ENCODE measurements at regions not wholly inside any gene's neighbourhood (a gene's known extent, or its start where the extent isn't known, plus 50 kb on each side); places are given as distances from the start of the nearest gene placed in this dataset.

- in situ Hi-C loops (cut with MboI; ENCODE audit: low sequenced_read_pairs), result no loop called here
Observed at GRCh38 chr22:48142388-48142787, 1379.9 kb downstream of the TBC1D22A start.

GRCh38 chr22:48141301-48141700 is 1378.9 kb downstream of the TBC1D22A start:
- in situ Hi-C loops (cut with MboI; ENCODE audit: low sequenced_read_pairs), result no loop called here

DNA sequence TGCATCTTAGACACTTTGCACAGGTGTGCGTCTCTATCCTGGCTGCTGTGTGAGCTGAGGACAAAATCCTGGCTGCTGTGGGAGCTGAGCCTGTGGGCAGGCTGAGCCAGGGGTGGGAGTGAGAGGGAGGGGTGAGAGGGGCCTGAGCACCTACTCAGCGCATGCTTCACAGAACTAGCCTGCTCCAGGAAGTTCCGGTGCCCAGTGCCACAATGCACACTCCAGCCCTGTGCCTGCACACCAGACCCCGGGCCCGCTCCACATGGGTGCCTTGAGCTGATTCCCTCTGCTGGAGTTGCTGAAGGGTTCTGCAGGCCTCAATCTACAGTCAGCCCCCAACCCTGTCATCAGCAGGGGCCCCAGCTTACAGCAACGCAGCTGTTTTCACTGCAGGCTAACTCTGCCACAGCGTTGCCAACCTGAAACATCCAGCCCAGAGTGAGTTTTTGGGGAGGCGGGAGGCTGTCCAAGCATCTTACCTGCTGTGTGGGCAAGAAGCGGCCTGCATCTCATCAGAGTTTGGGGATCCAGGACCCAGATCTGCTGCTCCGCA is 1377.9 kb downstream of the TBC1D22A start:
- in situ Hi-C loops (cut with MboI; ENCODE audit: low sequenced_read_pairs), result no loop called here

- in situ Hi-C loops (cut with MboI; ENCODE audit: low sequenced_read_pairs), result no loop called here
Observed at GRCh38 chr22:48139776-48140175, 1377.3 kb downstream of the TBC1D22A start.

DNA sequence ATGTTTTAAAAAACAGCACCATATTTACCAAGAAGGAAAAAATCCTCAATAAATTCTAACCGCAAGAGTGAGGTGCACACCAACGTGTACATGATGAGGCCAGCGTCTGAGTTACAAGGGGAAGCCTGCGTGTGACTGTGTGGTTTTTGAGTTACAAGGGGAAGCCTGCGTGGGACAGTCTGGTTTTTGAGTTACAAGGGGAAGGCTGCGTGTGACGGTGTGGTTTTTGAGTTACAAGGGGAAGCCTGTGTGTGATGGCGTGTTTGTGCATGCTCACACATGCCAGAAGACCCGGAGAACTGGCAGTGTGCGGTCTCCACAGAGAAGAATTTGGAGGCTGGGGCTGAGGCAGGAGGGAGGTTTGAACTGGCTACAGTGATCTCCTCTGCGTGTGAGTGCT is 1376.4 kb downstream of the TBC1D22A start:
- in situ Hi-C loops (cut with MboI; ENCODE audit: low sequenced_read_pairs), result no loop called here

- in situ Hi-C loops (cut with MboI; ENCODE audit: low sequenced_read_pairs), result no loop called here
Observed at GRCh38 chr22:48138427-48138826, 1376.0 kb downstream of the TBC1D22A start.

DNA sequence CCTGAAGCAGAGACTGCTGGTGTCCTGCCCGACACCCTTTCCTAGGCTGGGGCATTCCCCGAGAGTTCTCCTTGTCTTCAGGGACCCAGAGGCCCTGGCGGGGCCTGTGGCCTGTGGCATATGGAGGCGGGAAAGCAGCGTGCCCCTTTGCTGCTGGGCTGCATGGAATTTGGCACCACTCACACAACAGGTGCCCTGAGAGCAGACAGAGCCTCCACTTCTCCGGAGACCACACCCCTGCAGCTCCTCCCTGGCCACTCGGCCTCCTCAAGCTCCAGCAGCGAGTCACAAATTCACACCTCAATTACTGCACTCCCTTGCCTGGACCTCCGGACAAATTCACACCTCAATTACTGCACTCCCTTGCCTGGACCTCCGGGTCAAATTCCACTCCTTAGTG is 1375.2 kb downstream of the TBC1D22A start:
- in situ Hi-C loops (cut with MboI; ENCODE audit: low sequenced_read_pairs), result no loop called here

DNA sequence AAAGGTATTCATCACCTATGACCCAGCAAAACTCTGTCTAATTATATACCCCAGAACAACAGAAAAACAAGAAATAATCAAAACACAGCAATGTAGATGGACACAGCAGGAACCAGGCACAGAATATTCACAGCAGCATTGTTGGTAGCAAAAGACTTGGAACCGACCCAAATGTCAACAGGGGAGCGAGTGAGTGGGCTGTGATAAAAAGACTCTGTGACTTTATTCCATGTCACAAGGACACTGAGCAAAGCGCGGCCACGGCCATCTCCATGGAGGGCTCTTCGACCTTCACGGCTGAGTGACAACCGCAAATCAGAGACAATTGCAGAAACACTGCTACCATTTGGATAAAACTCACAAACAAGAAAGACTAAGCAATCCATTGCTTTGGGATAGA is 1373.1 kb downstream of the TBC1D22A start:
- in situ Hi-C loops (cut with MboI; ENCODE audit: low sequenced_read_pairs), result no loop called here

DNA sequence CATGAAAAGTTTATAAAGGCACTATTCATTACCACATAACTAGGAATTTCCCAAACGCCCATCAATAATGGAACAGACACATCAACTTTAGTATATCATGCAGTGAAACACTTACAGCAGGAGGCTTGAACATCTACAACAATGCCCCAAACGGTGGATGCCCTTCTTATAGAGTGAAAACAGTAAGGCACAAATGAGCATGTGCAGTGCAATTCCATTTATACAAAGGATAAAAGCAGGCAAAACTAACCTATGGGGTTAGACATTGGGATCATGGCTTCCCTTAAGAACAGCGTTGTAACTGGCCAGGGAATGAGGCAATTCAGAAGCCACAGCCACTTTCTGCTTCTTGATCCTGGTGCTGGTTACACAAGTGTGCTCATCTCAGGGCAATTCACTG is 1363.0 kb downstream of the TBC1D22A start:
- in situ Hi-C loops (cut with MboI; ENCODE audit: low sequenced_read_pairs), result no loop called here

- in situ Hi-C loops (cut with MboI; ENCODE audit: low sequenced_read_pairs), result no loop called here
Observed at GRCh38 chr22:48121984-48122383, 1359.5 kb downstream of the TBC1D22A start.

DNA sequence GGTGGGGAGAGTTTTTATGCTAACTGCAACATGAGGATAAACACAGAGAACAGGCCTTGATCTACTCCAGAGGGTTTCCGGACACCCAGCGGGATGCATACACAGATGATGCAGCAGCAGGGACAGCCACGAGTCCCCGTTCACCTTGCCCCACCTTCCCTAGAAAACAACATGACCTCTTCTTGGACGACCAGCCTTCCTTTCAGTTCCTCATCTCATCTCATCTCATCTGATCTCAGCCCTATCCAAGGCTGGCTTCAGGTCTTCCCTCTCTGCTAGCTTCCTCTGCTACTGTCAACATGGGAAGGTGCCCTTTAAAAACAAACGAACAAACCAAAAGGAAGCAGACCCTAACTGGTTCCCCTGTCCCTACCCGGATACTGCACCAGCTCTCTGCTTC is 1356.2 kb downstream of the TBC1D22A start:
- in situ Hi-C loops (cut with MboI; ENCODE audit: low sequenced_read_pairs), result no loop called here

- in situ Hi-C loops (cut with MboI; ENCODE audit: low sequenced_read_pairs), result no loop called here
Observed at GRCh38 chr22:48116871-48117270, 1354.4 kb downstream of the TBC1D22A start.

DNA sequence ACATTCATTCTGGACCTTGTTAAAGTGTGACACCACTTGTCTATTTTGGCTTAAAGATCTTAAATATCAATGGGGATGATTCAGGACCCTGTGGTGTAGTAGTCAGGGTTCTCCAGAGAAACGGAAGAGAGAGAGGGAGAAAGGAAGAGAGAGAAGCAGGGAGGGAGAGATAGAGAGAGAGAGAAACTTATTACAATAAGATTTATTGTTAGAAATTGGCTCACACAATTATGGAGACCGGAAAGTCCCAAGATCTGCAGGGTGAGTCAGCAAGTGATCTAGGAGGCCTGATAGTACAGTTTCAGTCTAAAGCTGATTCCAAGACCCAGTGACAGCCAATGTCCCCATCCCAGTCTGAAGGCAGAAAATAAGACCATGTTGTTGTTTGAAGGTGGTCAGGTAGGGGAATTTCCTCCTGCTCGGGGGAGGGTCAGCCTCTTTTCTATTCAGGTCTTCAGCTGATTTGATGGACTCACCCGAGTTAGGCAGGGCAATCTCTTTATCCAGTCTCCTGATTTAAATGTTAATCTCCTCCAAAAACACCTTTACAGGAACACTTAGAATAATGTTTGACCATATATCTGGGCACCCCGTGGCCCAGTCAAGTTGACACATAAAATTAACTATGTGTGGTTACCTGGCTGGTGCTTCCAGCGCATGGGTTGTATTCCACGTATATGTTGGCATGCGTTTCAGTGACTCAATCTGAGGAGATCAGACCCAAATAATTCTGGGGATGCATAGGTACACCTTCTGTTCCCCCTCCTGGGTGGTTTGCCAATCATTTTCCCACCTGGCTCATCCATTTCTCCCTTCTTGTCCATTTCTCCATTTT is 1350.5 kb downstream of the TBC1D22A start:
- in situ Hi-C loops (cut with MboI; ENCODE audit: low sequenced_read_pairs), result no loop called here

GRCh38 chr22:48106715-48107259 is 1344.3 kb downstream of the TBC1D22A start:
- in situ Hi-C loops (cut with MboI; ENCODE audit: low sequenced_read_pairs), result no loop called here

DNA sequence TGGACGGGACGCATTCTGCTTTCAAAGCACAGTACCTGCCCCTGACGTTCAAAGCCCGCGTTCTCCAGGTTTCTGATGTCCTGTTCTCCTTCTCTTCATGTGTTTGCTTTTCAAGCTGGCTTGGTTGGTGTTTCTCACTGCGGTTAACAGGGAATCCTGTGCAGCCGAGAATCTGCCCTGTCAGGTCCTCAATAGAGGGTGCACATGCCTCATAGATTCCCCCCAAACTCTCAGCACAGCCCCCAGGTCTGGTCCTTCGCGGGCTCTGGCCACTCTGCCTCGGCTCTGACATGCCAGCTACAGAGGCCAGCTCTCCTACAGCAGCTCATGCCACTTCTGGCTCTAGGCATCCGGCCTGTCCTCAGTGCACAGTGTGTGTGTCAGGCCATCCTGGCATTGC is 1343.8 kb downstream of the TBC1D22A start:
- in situ Hi-C loops (cut with MboI; ENCODE audit: low sequenced_read_pairs), result no loop called here

GRCh38 chr22:48105259-48105658 is 1342.8 kb downstream of the TBC1D22A start:
- in situ Hi-C loops (cut with MboI; ENCODE audit: low sequenced_read_pairs), result no loop called here

DNA sequence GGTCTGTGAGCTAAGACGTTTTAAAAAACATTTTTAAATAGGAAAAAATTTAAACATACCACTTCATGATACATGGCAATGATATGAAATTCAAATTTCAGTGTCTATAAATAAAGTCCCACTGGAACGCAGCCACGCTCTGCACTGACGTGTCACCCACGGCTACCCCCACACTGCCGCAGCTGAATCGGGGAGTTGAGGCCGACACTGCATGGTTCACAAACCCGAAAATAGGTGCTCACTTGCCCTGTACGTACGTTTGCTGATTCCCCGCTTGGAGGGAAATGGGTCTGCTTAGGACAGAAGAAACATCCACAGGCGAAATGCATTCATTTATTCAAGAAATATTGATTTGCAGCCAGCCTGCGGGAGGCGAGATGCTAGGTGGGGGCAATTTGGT is 1342.3 kb downstream of the TBC1D22A start:
- in situ Hi-C loops (cut with MboI; ENCODE audit: low sequenced_read_pairs), result no loop called here

DNA sequence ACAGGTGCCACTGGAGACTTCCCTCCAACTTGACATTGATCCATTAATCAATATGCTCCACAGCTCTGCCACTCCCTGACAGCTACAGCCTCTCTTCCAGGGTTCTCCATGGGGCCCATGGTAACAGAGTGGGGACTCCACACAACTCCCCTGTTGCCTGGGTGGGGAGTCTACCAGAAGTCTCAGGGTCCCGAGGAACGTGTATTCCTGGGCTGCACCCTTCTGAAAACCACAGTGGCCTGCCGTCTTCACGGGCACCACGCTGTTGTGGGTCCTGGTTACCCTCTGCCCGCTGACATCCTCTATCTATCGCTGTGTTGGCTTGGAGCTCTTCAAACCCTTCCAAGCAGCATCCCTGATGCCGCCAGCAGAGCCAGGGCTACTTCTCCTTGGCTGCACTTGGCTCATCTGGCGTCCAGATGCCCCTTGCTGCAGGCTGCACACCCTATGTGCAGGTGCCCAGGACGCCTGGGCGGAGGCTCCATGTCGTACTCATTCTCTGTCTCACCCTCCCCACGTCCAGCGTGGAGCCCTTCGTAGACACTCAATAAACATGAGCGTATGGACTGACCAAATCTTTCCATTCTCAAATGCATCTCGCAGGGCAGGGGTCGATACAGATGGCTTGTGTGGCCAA is 1341.8 kb downstream of the TBC1D22A start:
- in situ Hi-C loops (cut with MboI; ENCODE audit: low sequenced_read_pairs), result no loop called here

- in situ Hi-C loops (cut with MboI; ENCODE audit: low sequenced_read_pairs), result no loop called here
Observed at GRCh38 chr22:48103126-48103875, 1340.9 kb downstream of the TBC1D22A start.

DNA sequence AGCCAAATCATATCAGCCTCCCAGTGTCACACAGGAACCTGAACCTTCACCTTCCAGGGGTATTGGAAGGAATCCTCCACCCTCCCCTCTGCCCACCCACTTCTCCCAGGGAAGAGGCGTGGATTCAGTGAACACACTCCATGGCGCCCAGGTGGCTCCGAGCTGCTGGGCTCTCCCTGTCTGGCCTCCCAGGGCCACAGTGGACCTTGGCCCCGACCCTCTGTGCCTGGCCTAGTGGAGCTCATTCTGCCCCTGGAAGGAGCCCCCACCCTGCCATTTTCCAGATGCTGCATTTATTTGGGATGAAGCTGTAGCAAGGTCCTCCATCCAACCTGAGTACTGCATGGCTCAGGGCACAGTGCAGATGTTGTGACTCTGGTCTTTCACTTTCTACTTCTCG is 1340.1 kb downstream of the TBC1D22A start:
- in situ Hi-C loops (cut with MboI; ENCODE audit: low sequenced_read_pairs), result no loop called here

DNA sequence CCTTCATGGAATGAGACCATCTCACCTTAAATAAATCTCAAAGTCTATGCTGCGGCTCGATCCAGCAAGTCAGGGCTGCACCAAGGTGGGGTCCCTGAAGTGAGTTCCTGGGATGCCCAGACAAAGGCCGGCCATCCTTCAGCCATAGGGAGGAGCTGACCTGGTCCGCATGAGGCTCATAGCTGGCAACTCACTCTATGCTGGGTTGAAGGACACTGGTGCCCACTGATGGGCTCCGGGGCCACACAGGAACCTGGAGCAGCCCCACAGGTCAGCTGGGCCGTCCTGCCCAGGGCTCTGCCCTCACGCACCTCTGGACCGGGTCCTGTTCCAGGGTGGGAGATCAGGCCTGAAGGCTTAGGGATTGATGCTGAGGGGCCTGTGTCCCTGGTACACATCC is 1339.3 kb downstream of the TBC1D22A start:
- in situ Hi-C loops (cut with MboI; ENCODE audit: low sequenced_read_pairs), result no loop called here
